ENCODE measurements at regions not wholly inside any gene's neighbourhood (a gene's known extent, or its start where the extent isn't known, plus 50 kb on each side); places are given as distances from the start of the nearest gene placed in this dataset.

GRCh38 chr5:105807951-105808350, 1862.8 kb downstream of the EFNA5 start:
- H3K4me3 Mint-ChIP-seq: no peak overlapping the region
- Histone ChIP-seq H4K91ac (ENCODE audit: insufficient read length, low read depth, low read length) (no peak overlapping the region), H3K4ac (ENCODE audit: low read depth, low read length) (no peak overlapping the region), H3K4me2 (ENCODE audit: insufficient read depth, insufficient read length, low read length) (no peak overlapping the region), H2AFZ (ENCODE audit: low read length) (no peak overlapping the region), H3K9ac (ENCODE audit: extremely low read depth, insufficient read length, low read length) (no peak overlapping the region), H2BK12ac (ENCODE audit: insufficient read length, low read depth, low read length) (no peak overlapping the region), H3K79me1 (ENCODE audit: insufficient read depth, low read depth, low read length, poor library complexity, severe bottlenecking) (no peaks in the 10 kb centered on the region), H4K20me1 (ENCODE audit: control insufficient read depth, insufficient read depth, insufficient read length) (no peaks in the 10 kb centered on the region), H3K27me3 (ENCODE audit: insufficient read depth, low read length) (no peaks in the 10 kb centered on the region), H3K9me3 (ENCODE audit: control insufficient read depth, low read depth, low read length) (peaks cover 4% of the 10 kb centered on the region), H3K18ac (ENCODE audit: insufficient read length, low read depth, low read length) (no peak overlapping the region), H3K79me2 (ENCODE audit: insufficient read depth, low read length) (no peaks in the 10 kb centered on the region), H4K8ac (replicated peaks; ENCODE audit: insufficient read length, low read depth, low read length) (no peak overlapping the region), H3K4me1 (ENCODE audit: insufficient read depth, low read length) (no peaks in the 10 kb centered on the region), H3K56ac (ENCODE audit: insufficient read length, low read depth, low read length) (no peak overlapping the region), H2BK15ac (ENCODE audit: low read depth, low read length) (no peak overlapping the region), H4K5ac (ENCODE audit: insufficient read length, low read depth, low read length) (no peak overlapping the region), H3T11ph (ENCODE audit: low read length) (no peak overlapping the region), H3K14ac (ENCODE audit: insufficient read depth, low read length) (no peak overlapping the region), H3K27ac (ENCODE audit: insufficient read length, low read depth, low read length) (no peak overlapping the region), H3K23me2 (ENCODE audit: insufficient read length, low read depth, low read length, poor library complexity, severe bottlenecking) (no peaks in the 10 kb centered on the region), H2BK20ac (ENCODE audit: low read depth, low read length, poor library complexity, severe bottlenecking) (no peak overlapping the region), H2AK5ac (ENCODE audit: insufficient read length, low read length) (no peak overlapping the region), H2BK120ac (ENCODE audit: low read depth, low read length, poor library complexity, severe bottlenecking) (no peak overlapping the region), H3K23ac (ENCODE audit: insufficient read length, low read depth, low read length) (no peak overlapping the region), H2BK5ac (ENCODE audit: insufficient read length, low read length) (no peak overlapping the region)
- no peaks in the 10 kb centered on the region for H3K27me3 Mint-ChIP-seq (ENCODE audit: low read depth)
- TF ChIP-seq, protein P1, sequence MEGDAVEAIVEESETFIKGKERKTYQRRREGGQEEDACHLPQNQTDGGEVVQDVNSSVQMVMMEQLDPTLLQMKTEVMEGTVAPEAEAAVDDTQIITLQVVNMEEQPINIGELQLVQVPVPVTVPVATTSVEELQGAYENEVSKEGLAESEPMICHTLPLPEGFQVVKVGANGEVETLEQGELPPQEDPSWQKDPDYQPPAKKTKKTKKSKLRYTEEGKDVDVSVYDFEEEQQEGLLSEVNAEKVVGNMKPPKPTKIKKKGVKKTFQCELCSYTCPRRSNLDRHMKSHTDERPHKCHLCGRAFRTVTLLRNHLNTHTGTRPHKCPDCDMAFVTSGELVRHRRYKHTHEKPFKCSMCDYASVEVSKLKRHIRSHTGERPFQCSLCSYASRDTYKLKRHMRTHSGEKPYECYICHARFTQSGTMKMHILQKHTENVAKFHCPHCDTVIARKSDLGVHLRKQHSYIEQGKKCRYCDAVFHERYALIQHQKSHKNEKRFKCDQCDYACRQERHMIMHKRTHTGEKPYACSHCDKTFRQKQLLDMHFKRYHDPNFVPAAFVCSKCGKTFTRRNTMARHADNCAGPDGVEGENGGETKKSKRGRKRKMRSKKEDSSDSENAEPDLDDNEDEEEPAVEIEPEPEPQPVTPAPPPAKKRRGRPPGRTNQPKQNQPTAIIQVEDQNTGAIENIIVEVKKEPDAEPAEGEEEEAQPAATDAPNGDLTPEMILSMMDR (conservative IDR thresholded peaks at IDR 0.05): no peak
- no CpG with 5 or more reads among the region's 3 CpGs for WGBS (ENCODE audit: extremely low coverage, insufficient read length, low lambda C conversion rate)
- peaks cover 13 to 14% of the 10 kb centered on the region in 2 experiments for H3K9me3 Mint-ChIP-seq
- peaks cover 14 to 17% (median 14%) of the 10 kb centered on the region in 3 experiments for H3K36me3 Mint-ChIP-seq (ENCODE audit: insufficient read depth in 1 of 3, low read depth in 3 of 3)
- no peak overlapping the region for H3K27ac Mint-ChIP-seq
- peaks cover 7 to 10% of the 10 kb centered on the region in 2 experiments for H3K4me1 Mint-ChIP-seq
- DNase-seq: no peak
